Breast epithelium (tissue), 4 donors: ENCODE measurements at regions not wholly inside any gene's neighbourhood (a gene's known extent, or its start where the extent isn't known, plus 50 kb on each side); places are given as distances from the start of the nearest gene placed in this dataset.
"Not testable (repeated sequence)": the region's sequence is repeated elsewhere in the genome, so short reads cannot be mapped to it uniquely, and the experiment has no call there.

Experiments used
- DNase-seq, 2 donors: peaks; one replicate each; pipeline ENCODE4 v3.0.0-alpha.2; 2019; ENCODE audit warnings: low spot score in 2 of 2
- H3K27ac ChIP-seq, 2 donors: fragments of 200-600 bp; sonication (generic) in 1 of 2; one replicate each; pipeline ENCODE4 v1.5.1; 2016 to 2019; ENCODE audit warnings: mild to moderate bottlenecking in 1 of 2
- H3K27me3 ChIP-seq, 2 donors: fragments of 200-600 bp; sonication (generic) in 1 of 2; one replicate each; pipeline versions ENCODE4 v1.5.1 to v1.6.0; 2017 to 2019; ENCODE audit warnings: control low read depth in 1 of 2, mild to moderate bottlenecking in 1 of 2
- H3K36me3 ChIP-seq: fragments of 200-600 bp; one replicate; pipeline ENCODE4 v1.5.1; 2019
- H3K4me1 ChIP-seq, 2 donors: fragments of 200-600 bp; sonication (generic); one replicate each; pipeline ENCODE4 v1.5.1; 2016 to 2019; ENCODE audit warnings: control low read depth in 1 of 2
- H3K4me3 ChIP-seq, 3 donors: fragments of 200-600 bp; sonication (generic); 1 replicate in 2 of 3; 2 replicates in 1 of 3; pipeline ENCODE4 v1.5.1; 2016 to 2019; ENCODE audit warnings: mild to moderate bottlenecking in 3 of 3, moderate library complexity in 2 of 3
- H3K9me3 ChIP-seq, 2 donors: fragments of 200-600 bp; sonication (generic) in 1 of 2; one replicate each; pipeline ENCODE4 v1.5.1; 2016 to 2019; ENCODE audit warnings: control low read depth in 1 of 2
- POLR2A ChIP-seq: fragments of 450-650 bp; IDR thresholded peaks from one replicate; pipeline ENCODE4 v1.6.1; 2016; ENCODE audit warnings: antibody characterized with exemption, mild to moderate bottlenecking, moderate library complexity
- POLR2AphosphoS5 ChIP-seq, 3 donors: sonication (generic); formaldehyde crosslinking; IDR thresholded peaks; one replicate each; pipeline ENCODE4 v1.6.1; 2017; ENCODE audit warnings: antibody characterized with exemption in 3 of 3
- intact Hi-C: fragments of 100-400 bp; cut with DNase I; formaldehyde crosslinking; loops from one replicate; pipeline ENCODE4 v1.15.1; 2023; ENCODE audit warnings: low total_unique reads
- TF ChIP-seq, protein P1 (sequence below), 3 donors: fragments of 450-650 bp; IDR thresholded peaks; one replicate each; pipeline ENCODE4 v1.5.1; 2016 to 2017; ENCODE audit warnings: antibody characterized with exemption in 3 of 3, mild to moderate bottlenecking in 3 of 3, moderate library complexity in 3 of 3

DNA sequence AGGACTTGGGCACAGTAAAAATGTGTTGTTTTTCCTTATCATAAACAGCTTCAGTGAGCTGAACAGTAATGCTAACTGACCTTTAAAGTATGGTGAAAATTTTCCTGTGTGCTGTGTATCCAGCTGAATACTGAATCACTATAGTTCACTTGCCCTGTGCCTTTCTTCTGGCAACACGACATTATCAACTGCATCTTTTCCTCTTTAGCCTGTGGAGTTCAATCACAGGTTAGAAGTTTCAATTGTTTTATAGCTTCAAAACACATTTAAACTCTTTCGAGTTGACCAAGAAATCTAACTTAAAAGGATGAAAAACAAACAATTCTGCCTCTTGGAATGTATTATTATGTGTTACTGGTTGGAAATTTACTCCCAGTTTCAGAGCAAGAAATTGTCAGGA lies 1120.7 kb upstream of the ALCAM start:
- Histone ChIP-seq H3K4me3 (no peak overlapping the region), H3K27ac (no peak overlapping the region), H3K36me3 (no peaks in the 10 kb centered on the region), H3K4me1 (no peaks in the 10 kb centered on the region), H3K27me3 (no peaks in the 10 kb centered on the region), H3K9me3 (peaks cover 0 to 2% of the 10 kb centered on the region in 2 donors)
- intact Hi-C loops = no loop called here
- TF ChIP-seq, protein P1, sequence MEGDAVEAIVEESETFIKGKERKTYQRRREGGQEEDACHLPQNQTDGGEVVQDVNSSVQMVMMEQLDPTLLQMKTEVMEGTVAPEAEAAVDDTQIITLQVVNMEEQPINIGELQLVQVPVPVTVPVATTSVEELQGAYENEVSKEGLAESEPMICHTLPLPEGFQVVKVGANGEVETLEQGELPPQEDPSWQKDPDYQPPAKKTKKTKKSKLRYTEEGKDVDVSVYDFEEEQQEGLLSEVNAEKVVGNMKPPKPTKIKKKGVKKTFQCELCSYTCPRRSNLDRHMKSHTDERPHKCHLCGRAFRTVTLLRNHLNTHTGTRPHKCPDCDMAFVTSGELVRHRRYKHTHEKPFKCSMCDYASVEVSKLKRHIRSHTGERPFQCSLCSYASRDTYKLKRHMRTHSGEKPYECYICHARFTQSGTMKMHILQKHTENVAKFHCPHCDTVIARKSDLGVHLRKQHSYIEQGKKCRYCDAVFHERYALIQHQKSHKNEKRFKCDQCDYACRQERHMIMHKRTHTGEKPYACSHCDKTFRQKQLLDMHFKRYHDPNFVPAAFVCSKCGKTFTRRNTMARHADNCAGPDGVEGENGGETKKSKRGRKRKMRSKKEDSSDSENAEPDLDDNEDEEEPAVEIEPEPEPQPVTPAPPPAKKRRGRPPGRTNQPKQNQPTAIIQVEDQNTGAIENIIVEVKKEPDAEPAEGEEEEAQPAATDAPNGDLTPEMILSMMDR (IDR thresholded peaks at IDR 0.05) = no peak
- TF ChIP-seq POLR2AphosphoS5 (IDR thresholded peaks at IDR 0.05) (no peak), POLR2A (no peak)
- DNase-seq = no peak

DNA sequence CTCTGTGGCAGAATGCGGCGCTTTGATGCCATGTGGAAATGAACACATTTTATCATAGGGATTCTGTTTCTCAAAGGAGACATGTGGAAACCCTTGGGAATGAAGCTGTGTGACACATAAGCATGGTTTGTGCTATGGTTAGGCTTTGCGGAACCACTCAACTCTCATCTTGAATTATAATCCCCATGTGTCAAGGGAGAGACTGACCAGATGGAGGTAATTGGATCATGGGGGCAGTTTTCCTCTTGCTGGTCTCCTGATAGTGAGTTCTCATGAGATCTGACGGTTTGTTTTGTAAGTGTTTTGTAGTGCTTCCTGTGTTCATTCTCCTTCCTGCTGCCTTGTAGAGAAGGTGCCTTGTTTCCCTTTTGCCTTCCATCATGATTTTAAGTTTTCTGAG lies 1109.2 kb upstream of the ALCAM start:
- H3K27me3 ChIP-seq = no peaks in the 10 kb centered on the region
- TF ChIP-seq POLR2AphosphoS5 (IDR thresholded peaks at IDR 0.05) = no peak
- no peak for TF ChIP-seq POLR2A
- TF ChIP-seq, protein P1 (IDR thresholded peaks at IDR 0.05) = no peak
- intact Hi-C loops = no loop called here

DNA sequence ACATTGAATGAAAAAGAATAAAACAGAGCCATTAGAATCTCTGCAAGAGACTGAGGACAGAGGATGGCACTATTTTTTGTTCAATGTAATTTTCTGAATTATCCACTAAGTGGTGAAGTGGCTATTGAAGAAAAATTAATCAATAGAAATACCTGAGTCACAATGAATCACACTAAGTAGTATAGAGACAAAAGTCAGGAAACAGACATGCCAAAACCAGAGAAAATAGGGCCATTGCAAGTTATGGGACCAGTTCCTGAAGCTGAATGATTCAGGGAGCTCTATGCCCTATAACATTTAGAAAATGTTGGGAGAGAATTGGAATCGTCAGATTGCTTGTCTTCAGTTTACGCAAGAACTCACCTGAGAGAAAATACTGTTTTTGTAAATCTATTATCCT lies 1103.2 kb upstream of the ALCAM start:
- no peak overlapping the region for H3K27ac ChIP-seq
- no peaks in the 10 kb centered on the region for H3K36me3 ChIP-seq
- TF ChIP-seq POLR2AphosphoS5 (IDR thresholded peaks at IDR 0.05) = no peak
- TF ChIP-seq, protein P1 (IDR thresholded peaks at IDR 0.05) = no peak
- no peaks in the 10 kb centered on the region for H3K4me1 ChIP-seq
- H3K4me3 ChIP-seq = no peak overlapping the region
- H3K27me3 ChIP-seq = no peaks in the 10 kb centered on the region
- H3K9me3 ChIP-seq = no peaks in the 10 kb centered on the region
- no peak for DNase-seq
- intact Hi-C loops = no loop called here

More for the DNA sequence above, 1109.2 kb upstream of the ALCAM start:
- no peaks in the 10 kb centered on the region for H3K4me1 ChIP-seq
- H3K4me3 ChIP-seq = no peak overlapping the region
- no peaks in the 10 kb centered on the region for H3K9me3 ChIP-seq
- DNase-seq = no peak
- H3K36me3 ChIP-seq = no peaks in the 10 kb centered on the region
- no peak overlapping the region for H3K27ac ChIP-seq

DNA sequence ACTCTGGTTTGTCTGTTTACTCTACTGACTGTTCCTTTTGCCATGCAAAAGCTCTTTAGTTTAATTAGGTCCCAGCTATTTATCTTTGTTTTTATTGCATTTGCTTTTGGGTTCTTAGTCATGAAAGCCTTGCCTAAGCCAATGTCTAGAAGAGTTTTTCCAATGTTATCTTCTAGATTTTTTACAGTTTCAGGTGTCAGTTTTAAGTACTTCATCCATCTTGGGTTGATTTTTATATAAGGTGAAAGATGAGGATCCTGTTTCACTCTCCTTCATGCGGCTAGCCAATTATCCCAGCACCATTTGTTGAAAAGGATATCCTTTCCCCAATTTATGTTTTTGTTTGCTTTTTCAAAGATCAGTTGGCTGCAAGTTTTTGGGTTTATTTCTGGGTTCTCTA lies 1100.5 kb upstream of the ALCAM start:
- H3K27me3 ChIP-seq, H3K4me1 ChIP-seq, DNase-seq, H3K27ac ChIP-seq, H3K4me3 ChIP-seq, H3K9me3 ChIP-seq, H3K36me3 ChIP-seq, intact Hi-C loops: not testable (repeated sequence)

DNA sequence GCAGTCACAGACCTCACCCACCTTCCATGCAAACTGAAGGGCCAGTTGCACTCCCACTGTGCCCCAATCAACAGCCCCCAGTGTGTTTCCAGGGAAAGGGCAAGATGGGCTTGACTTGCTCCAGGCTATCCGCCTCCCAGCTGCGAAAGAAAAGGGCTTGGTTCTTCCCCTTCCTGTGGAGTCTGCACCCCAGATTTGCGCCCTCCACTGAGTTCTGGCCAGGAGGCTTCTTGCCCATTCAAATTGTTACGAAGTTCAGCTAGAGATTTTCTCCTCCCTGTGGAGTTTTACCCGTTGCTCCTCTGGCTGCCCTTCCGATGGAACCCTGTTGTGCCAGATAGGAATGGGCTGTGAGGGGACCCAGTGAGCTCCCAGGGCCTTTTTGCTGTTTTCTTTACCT lies 1096.9 kb upstream of the ALCAM start:
- intact Hi-C loops = no loop called here
- no peak for TF ChIP-seq POLR2AphosphoS5 (IDR thresholded peaks at IDR 0.05)
- TF ChIP-seq, protein P1 (IDR thresholded peaks at IDR 0.05) = no peak
- TF ChIP-seq POLR2A = no peak

DNA sequence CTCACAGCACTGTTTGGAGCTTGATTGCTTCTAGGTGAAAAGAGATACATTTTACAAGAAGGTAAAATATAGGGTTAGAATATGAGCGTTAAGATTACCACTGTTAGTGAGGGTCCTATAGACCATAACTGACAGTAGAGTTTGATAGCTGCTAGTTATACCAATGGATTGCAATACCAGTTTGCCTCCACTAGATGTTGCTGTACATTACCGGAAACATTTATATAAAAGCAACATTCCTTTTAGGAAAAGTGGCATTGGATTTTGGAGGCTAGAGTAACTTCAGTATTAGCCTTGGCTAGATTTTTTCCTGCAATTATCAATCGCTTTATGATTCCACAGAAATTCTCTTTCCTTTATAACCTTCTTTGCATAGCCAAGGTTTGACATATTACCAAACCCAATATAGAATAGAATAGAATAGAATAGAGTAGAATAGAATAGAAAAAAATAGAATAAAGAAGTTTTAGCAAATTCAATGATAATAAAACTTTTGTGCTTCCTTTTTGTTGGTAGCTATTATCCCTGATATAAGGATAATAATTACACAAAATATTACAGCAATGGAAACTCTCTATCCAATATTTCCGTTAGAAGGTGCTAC lies 1093.6 kb upstream of the ALCAM start:
- no peak for DNase-seq
- Histone ChIP-seq H3K36me3 (no peaks in the 10 kb centered on the region), H3K4me1 (no peaks in the 10 kb centered on the region), H3K9me3 (peaks cover 6 to 29% of the 10 kb centered on the region in 2 donors), H3K27me3 (no peaks in the 10 kb centered on the region), H3K27ac (no peak overlapping the region), H3K4me3 (no peak overlapping the region)
- intact Hi-C loops = no loop called here
- TF ChIP-seq POLR2A = no peak
- TF ChIP-seq, protein P1 (IDR thresholded peaks at IDR 0.05) = peak in 2 of 3 donors; percentile 42 to 48

More for the DNA sequence above, 1096.9 kb upstream of the ALCAM start:
- Histone ChIP-seq H3K4me3 (no peak overlapping the region), H3K4me1 (no peaks in the 10 kb centered on the region), H3K27ac (no peak overlapping the region), H3K27me3 (no peaks in the 10 kb centered on the region), H3K36me3 (no peaks in the 10 kb centered on the region), H3K9me3 (peaks cover 0 to 7% of the 10 kb centered on the region in 2 donors)
- no peak for DNase-seq
